GM21529 (cell line): ENCODE measurements at regions not wholly inside any gene's neighbourhood (a gene's known extent, or its start where the extent isn't known, plus 50 kb on each side); places are given as distances from the start of the nearest gene placed in this dataset.
"Not testable (repeated sequence)": the region's sequence is repeated elsewhere in the genome, so short reads cannot be mapped to it uniquely, and the experiment has no call there.

Experiments
- ATAC-seq: cut with Tn5 transposase; IDR thresholded peaks from one replicate; pipeline ENCODE4 v1.9.1; 2021; ENCODE audit not compliant: unreplicated experiment

- no peak for ATAC-seq
These were observed 1567.4 kb downstream of the EFNB2 start for GRCh38 chr13:104967836-104968630.

GRCh38 chr13:104967376-104967775 is 1568.1 kb downstream of the EFNB2 start:
- no peak for ATAC-seq

- no peak for ATAC-seq
These were observed 1573.1 kb downstream of the EFNB2 start for GRCh38 chr13:104962411-104962810.

- ATAC-seq = no peak
These were observed 1574.2 kb downstream of the EFNB2 start for GRCh38 chr13:104961246-104961645.

GRCh38 chr13:104954210-104954609 is 1581.3 kb downstream of the EFNB2 start:
- no peak for ATAC-seq

GRCh38 chr13:104953588-104953987 is 1581.9 kb downstream of the EFNB2 start:
- ATAC-seq = no peak

- no peak for ATAC-seq
These were observed 1585.4 kb downstream of the EFNB2 start for GRCh38 chr13:104949840-104950740.

- ATAC-seq = no peak
These were observed 1591.3 kb downstream of the EFNB2 start for GRCh38 chr13:104944176-104944575.

- ATAC-seq = no peak
These were observed 1592.1 kb downstream of the EFNB2 start for GRCh38 chr13:104943331-104943730.

GRCh38 chr13:104937881-104938280 is 1597.6 kb downstream of the EFNB2 start:
- no peak for ATAC-seq

- no peak for ATAC-seq
These were observed 1599.2 kb downstream of the EFNB2 start for GRCh38 chr13:104936304-104936703.

- not testable (repeated sequence) for ATAC-seq
These were observed 1614.9 kb downstream of the EFNB2 start for GRCh38 chr13:104920513-104920912.

- no peak for ATAC-seq
These were observed 1615.4 kb downstream of the EFNB2 start for GRCh38 chr13:104920091-104920490.

- no peak for ATAC-seq
These were observed 1635.2 kb downstream of the EFNB2 start for GRCh38 chr13:104900191-104900817.

GRCh38 chr13:104898484-104898883 is 1637.0 kb downstream of the EFNB2 start:
- no peak for ATAC-seq

GRCh38 chr13:104895521-104895920 is 1639.9 kb downstream of the EFNB2 start:
- no peak for ATAC-seq

- ATAC-seq = no peak
These were observed 1660.3 kb downstream of the EFNB2 start for GRCh38 chr13:104875038-104875754.

- ATAC-seq = no peak
These were observed 1663.3 kb downstream of the EFNB2 start for GRCh38 chr13:104872153-104872552.

- no peak for ATAC-seq
These were observed 1664.0 kb downstream of the EFNB2 start for GRCh38 chr13:104871456-104871855.

GRCh38 chr13:104869501-104869900 is 1666.0 kb downstream of the EFNB2 start:
- ATAC-seq = no peak

- ATAC-seq = no peak
These were observed 1666.7 kb downstream of the EFNB2 start for GRCh38 chr13:104868806-104869205.
